HG03159 (cell line): ENCODE measurements at regions not wholly inside any gene's neighbourhood (a gene's known extent, or its start where the extent isn't known, plus 50 kb on each side); places are given as distances from the start of the nearest gene placed in this dataset.
"Not testable (repeated sequence)": the region's sequence is repeated elsewhere in the genome, so short reads cannot be mapped to it uniquely, and the experiment has no call there.

Experiments
- ATAC-seq: cut with Tn5 transposase; IDR thresholded peaks from one replicate; pipeline ENCODE4 v1.9.1; 2021; ENCODE audit warnings: mild to moderate bottlenecking, moderate library complexity; ENCODE audit not compliant: unreplicated experiment

DNA sequence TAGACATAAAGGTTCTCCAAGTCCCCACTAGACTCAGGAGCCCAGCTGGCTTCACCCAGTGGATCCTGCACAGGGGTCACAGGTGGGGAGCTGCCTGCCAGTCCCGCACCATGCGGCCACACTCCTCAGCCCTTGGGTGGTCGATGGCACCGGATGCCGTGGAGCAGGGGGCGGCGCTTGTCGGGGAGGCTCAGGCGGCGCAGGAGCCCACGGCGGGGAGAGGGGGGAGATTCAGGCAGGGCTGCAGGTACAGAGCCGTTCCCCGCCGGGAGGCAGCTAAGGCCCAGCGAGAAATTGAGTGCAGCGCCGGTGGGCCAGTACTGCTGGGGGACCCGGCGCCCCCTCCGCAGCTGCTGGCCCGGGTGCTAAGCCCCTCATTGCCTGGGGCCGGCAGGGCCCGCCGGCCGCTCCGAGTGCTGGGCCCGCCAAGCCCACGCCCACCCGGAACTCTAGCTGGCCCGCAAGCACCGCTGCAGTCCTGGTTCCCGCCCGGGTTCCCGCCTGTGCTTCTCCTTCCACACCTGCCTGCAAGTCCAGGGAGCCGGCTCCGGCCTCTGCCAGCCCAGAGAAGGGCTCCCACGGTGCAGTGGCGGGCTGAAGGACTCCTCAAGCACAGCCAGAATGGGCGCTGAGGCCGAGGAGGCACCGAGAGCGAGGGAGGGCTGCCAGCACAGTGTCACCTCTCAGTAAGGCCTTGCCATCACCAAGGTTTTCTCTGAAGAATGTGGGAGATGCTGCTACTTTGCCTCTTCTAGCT lies 58.4 kb upstream of the PPP1R12A start:
- no peak for ATAC-seq

DNA sequence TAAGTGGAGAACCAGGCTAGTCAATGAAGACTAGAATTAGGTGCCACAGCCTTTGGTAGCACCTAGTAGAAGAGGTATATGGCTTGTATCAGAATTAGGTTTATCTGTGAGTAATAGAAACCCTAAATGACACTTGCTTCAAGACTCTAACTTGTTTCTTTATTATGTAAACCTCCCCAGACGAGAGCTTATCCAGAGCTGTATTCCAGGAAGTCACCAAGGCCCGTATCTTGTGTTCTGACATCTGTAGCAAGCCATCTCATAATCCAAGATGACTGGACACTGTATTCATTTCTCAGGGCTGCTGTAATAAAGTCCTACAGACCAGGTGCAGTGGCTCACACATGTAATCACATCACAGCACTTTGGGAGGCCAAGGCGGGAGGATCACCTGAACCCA lies 56.7 kb upstream of the PPP1R12A start:
- no peak for ATAC-seq

DNA sequence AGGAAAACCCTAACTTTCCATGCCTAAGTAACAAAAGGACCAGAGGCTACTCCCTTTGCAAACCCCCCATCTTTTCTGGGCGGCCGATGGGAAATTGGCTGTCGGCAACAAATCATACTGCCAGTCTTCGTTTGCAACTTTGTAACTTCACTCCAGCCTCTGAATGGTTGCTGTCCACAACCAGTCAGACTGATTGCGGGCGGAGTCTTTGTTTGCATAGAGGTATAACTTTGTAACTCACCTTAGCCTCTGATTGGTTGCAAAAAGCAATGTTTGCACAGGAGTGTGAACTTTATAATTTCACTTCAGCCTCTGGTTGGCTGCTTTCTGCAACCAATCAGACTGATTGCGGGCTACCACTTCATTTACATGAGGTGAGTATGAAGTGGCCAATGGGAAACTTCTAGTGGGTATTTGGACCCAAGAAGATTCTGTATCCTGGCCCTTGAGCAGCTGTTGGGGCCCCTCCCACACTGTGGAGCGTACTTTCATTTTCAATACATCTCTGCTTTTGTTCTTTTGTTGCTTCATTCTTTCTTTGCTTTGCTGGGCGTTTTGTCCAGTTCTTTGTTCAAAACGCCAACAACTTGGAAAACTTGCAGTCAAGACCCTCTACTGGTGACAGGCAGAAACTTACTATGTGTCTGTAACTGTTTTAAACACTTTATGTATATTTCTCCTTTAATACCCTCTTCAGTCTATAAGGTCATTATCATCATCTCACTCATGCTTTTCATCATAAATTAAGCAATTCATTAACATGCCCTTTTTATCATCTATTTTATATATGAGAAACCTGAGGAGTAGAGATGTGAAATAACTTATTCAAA lies 55.8 kb upstream of the PPP1R12A start:
- not testable (repeated sequence) for ATAC-seq

DNA sequence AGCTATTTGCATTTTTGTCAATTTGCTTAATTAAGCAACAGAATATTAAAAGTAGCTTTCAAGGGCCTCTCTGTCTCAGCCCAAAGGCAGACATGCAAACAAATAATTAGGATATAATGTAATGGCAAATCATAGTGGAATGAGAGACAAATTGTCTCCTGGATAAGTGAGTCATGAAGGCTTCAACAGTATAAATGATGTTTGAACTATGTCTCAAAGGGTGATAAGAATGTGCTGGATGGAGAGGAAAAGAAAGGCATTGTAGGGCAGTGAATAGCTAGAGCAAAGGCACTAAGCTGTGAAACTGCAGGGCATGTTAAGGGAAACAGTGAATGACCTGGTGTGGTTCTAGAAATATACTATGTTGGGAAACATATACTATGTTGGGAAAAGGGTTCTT lies 53.5 kb upstream of the PPP1R12A start:
- ATAC-seq: no peak

DNA sequence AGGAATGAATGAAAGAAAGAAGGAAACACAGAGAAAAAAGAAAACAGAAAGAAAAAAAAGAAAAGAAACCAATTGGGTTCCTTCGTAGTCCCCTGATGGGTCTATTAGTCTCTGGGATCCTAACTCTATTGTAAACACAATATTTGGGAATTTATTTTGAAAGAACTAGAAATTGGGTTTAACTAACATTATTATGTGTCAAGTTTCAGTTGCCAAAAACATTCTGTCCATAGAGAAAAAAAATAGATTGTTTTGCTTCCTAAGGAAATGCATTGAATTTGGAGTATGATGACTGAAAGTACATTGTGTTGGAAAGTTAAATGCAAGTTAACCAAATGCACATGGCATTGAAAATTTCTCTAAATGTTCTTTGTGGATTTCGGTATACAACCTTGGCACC lies 52.8 kb upstream of the PPP1R12A start:
- no peak for ATAC-seq
